WTC11 (cell line): ENCODE measurements at regions not wholly inside any gene's neighbourhood (a gene's known extent, or its start where the extent isn't known, plus 50 kb on each side); places are given as distances from the start of the nearest gene placed in this dataset.
A peak's percentile ranks its signal among the peaks of the same experiment; 100 is the strongest.

Experiments used
- ATAC-seq: fragments of 200-7000 bp; cut with Tn5 transposase; 2 replicates; pipeline ENCODE4 v1.10.0; 2021; ENCODE audit warnings: mild to moderate bottlenecking, moderate library complexity
- CTCF ChIA-PET: fragments of 300-600 bp; sonication (Branson Sonifier 250); formaldehyde crosslinking; loops from one replicate; lab custom pipeline; 2021; ENCODE audit warnings: antibody characterized with exemption; lab: Charles Lee
- POLR2A ChIA-PET: fragments of 350-600 bp; sonication (Branson Sonifier 250); formaldehyde crosslinking; loops from one replicate; lab custom pipeline; 2021; ENCODE audit warnings: antibody characterized with exemption; lab: Charles Lee
- DNase-seq: peaks from one replicate; pipeline ENCODE4 v3.0.0; 2021; ENCODE audit warnings: low spot score
- H3K27ac Mint-ChIP-seq: 2 replicates; pipeline ENCODE4 v1.8.0; 2021; ENCODE audit warnings: mixed read lengths
- H3K27me3 Mint-ChIP-seq: 2 replicates; pipeline ENCODE4 v1.8.0; 2021; ENCODE audit warnings: low read depth, mild to moderate bottlenecking, moderate library complexity, mixed read lengths
- H3K36me3 Mint-ChIP-seq: 2 replicates; pipeline ENCODE4 v1.8.0; 2021; ENCODE audit warnings: mixed read lengths
- H3K4me1 Mint-ChIP-seq: 2 replicates; pipeline ENCODE4 v1.8.0; 2022; ENCODE audit warnings: mixed read lengths
- H3K4me3 Mint-ChIP-seq: 2 replicates; pipeline ENCODE4 v1.8.0; 2021; ENCODE audit warnings: mild to moderate bottlenecking, moderate library complexity, mixed read lengths
- H3K9me3 Mint-ChIP-seq: 2 replicates; pipeline ENCODE4 v1.8.0; 2021; ENCODE audit warnings: mixed read lengths
- CREB1 ChIP-seq: sonication (generic); formaldehyde crosslinking; IDR thresholded peaks from 2 replicates; pipeline ENCODE4 v1.8.0; 2023; ENCODE audit warnings: mild to moderate bottlenecking, missing genetic modification reagents
- CREM ChIP-seq: sonication (generic); formaldehyde crosslinking; IDR thresholded peaks from 2 replicates; pipeline ENCODE4 v1.8.1; 2022; ENCODE audit warnings: mild to moderate bottlenecking, missing genetic modification reagents, moderate library complexity
- FOXP1 ChIP-seq: sonication (generic); formaldehyde crosslinking; IDR thresholded peaks from 2 replicates; pipeline ENCODE4 v1.8.0; 2022; ENCODE audit warnings: missing genetic modification reagents, mild to moderate bottlenecking, moderate library complexity, borderline replicate concordance
- GTF2I ChIP-seq: fragments of 250-450 bp; sonication (Bioruptor Pico); conservative IDR thresholded peaks from 2 replicates; pipeline ENCODE4 v1.4.0; 2021; ENCODE audit warnings: mild to moderate bottlenecking
- NFATC4 ChIP-seq: fragments of 250-450 bp; sonication (Bioruptor Pico); IDR thresholded peaks from 2 replicates; pipeline ENCODE4 v1.9.0; 2021; ENCODE audit warnings: mild to moderate bottlenecking
- NR1H2 ChIP-seq: sonication (generic); formaldehyde crosslinking; IDR thresholded peaks from 2 replicates; pipeline ENCODE4 v1.9.0; 2021; ENCODE audit warnings: mild to moderate bottlenecking, moderate library complexity, missing genetic modification reagents
- SP1 ChIP-seq: sonication (generic); formaldehyde crosslinking; conservative IDR thresholded peaks from 2 replicates; pipeline ENCODE4 v1.8.1; 2022; ENCODE audit warnings: missing genetic modification reagents
- TEAD1 ChIP-seq: sonication (generic); formaldehyde crosslinking; IDR thresholded peaks from 2 replicates; pipeline ENCODE4 v1.8.0; 2022; ENCODE audit warnings: mild to moderate bottlenecking, missing genetic modification reagents
- TP53 ChIP-seq: sonication (generic); formaldehyde crosslinking; IDR thresholded peaks from 2 replicates; pipeline ENCODE4 v1.8.1; 2023; ENCODE audit warnings: mild to moderate bottlenecking, missing genetic modification reagents
- ZBTB21 ChIP-seq: sonication (generic); formaldehyde crosslinking; IDR thresholded peaks from 2 replicates; pipeline ENCODE4 v1.8.1; 2023; ENCODE audit warnings: mild to moderate bottlenecking, missing genetic modification reagents, borderline replicate concordance
- ZNF219 ChIP-seq: sonication (generic); formaldehyde crosslinking; IDR thresholded peaks from 2 replicates; pipeline ENCODE4 v1.8.0; 2023; ENCODE audit warnings: missing genetic modification reagents, mild to moderate bottlenecking, borderline replicate concordance
- TF ChIP-seq, protein P1 (sequence below): fragments of 250-450 bp; sonication (Bioruptor Pico); conservative IDR thresholded peaks from 2 replicates; pipeline ENCODE4 v1.9.0; 2021; ENCODE audit warnings: mild to moderate bottlenecking
- TF ChIP-seq, protein P2 (sequence below): fragments of 250-450 bp; sonication (Bioruptor Pico); IDR thresholded peaks from 2 replicates; pipeline ENCODE4 v1.9.0; 2021; ENCODE audit warnings: moderate library complexity, mild to moderate bottlenecking, inconsistent platforms, borderline replicate concordance
- TF ChIP-seq, protein P3 (sequence below): sonication (generic); formaldehyde crosslinking; IDR thresholded peaks from 2 replicates; pipeline ENCODE4 v1.8.0; 2022; ENCODE audit warnings: mild to moderate bottlenecking, missing genetic modification reagents
- TF ChIP-seq, protein P4 (sequence below): sonication (generic); formaldehyde crosslinking; IDR thresholded peaks from 2 replicates; pipeline ENCODE4 v1.8.1; 2022; ENCODE audit warnings: missing genetic modification reagents, borderline replicate concordance
- TF ChIP-seq, protein P5 (sequence below): fragments of 250-450 bp; sonication (Bioruptor Pico); IDR thresholded peaks from 2 replicates; pipeline ENCODE4 v1.9.0; 2021; ENCODE audit warnings: mild to moderate bottlenecking
- TF ChIP-seq, protein P6 (sequence below): sonication (generic); formaldehyde crosslinking; IDR thresholded peaks from 2 replicates; pipeline ENCODE4 v1.8.0; 2023; ENCODE audit warnings: mild to moderate bottlenecking, missing genetic modification reagents
- TF ChIP-seq, protein P7 (sequence below): sonication (generic); formaldehyde crosslinking; IDR thresholded peaks from 2 replicates; pipeline ENCODE4 v1.8.1; 2023; ENCODE audit warnings: mild to moderate bottlenecking, moderate library complexity, missing genetic modification reagents

DNA sequence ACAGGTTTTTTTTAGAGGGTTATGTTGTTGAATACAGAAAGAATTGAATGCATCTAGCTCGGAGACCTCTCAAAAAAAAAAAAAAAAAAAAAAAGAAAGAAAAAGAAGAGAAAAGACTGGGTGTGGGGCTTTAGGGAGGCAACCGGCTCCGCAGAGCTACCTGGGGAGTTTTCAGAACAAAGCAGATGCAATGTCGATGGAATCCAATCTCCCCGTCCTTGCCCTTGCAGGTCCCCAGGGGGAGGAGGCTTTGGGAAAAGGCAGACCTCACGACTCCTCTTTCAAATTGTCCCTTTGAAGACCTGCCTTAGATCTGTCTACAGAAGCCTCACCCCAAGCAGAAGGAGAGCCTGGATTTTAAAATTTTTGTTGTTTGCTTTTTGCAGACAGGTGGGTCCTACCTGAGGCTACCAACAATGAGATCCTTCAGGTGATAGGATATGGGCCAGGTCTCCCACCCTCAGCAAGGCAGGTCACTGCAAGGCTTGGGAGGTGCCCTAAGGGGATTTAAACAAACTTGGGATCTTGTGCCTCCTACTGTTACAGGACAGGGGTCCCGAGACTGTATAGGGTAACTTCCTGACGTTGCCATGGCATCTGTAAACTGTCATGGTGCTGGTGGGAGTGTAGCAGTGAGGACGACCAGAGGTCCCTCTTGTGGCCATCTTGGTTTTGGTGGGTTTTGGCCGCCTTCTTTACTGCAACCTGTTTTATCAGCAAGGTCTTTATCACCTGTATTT lies 75.2 kb upstream of the PRKX start:
- TF ChIP-seq, protein P1, sequence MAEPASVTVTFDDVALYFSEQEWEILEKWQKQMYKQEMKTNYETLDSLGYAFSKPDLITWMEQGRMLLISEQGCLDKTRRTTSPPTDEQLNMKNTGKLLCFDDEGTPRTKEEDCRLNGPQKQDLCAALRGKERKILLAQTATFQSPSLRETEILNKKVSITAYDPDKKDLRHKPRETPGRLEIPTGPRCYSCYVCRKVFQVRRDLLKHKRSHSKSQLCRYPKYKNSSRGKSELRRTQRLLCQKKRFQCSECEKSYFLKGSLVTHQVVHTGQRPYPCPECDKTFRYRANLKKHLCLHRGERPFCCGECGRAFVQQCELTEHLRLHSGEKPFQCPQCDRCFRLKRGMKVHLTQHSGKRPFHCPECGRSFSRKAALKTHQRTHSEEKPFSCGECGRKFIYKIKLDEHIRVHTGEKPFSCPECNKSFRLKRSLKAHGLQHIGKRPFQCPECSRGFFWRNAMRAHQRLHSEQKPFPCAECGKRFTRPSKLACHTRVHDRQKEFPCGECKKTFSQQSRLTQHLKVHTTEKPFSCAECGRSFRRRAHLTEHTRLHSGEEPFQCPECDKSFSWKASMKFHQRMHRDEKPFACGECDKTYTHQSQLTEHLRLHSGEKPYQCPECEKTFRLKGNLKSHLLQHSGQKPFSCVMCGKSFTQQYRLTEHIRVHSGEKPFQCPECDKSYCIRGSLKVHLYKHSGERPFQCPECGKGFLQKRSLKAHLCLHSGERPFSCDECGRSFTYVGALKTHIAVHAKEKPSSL: no peak
- TF ChIP-seq GTF2I (no peak), SP1 (CRISPR knock-in tag) (no peak), TP53 (CRISPR knock-in tag) (no peak), NFATC4 (CRISPR knock-in tag) (no peak), FOXP1 (no peak), TEAD1 (CRISPR knock-in tag) (no peak), ZBTB21 (CRISPR knock-in tag) (no peak), CREM (CRISPR knock-in tag) (no peak), ZNF219 (no peak), NR1H2 (CRISPR knock-in tag) (no peak), CREB1 (no peak)
- TF ChIP-seq, protein P2, sequence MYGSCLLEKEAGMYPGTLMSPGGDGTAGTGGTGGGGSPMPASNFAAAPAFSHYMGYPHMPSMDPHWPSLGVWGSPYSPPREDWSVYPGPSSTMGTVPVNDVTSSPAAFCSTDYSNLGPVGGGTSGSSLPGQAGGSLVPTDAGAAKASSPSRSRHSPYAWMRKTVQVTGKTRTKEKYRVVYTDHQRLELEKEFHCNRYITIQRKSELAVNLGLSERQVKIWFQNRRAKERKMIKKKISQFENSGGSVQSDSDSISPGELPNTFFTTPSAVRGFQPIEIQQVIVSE (CRISPR knock-in tag): no peak
- TF ChIP-seq, protein P3, sequence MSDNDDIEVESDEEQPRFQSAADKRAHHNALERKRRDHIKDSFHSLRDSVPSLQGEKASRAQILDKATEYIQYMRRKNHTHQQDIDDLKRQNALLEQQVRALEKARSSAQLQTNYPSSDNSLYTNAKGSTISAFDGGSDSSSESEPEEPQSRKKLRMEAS (CRISPR knock-in tag): no peak
- TF ChIP-seq, protein P4, sequence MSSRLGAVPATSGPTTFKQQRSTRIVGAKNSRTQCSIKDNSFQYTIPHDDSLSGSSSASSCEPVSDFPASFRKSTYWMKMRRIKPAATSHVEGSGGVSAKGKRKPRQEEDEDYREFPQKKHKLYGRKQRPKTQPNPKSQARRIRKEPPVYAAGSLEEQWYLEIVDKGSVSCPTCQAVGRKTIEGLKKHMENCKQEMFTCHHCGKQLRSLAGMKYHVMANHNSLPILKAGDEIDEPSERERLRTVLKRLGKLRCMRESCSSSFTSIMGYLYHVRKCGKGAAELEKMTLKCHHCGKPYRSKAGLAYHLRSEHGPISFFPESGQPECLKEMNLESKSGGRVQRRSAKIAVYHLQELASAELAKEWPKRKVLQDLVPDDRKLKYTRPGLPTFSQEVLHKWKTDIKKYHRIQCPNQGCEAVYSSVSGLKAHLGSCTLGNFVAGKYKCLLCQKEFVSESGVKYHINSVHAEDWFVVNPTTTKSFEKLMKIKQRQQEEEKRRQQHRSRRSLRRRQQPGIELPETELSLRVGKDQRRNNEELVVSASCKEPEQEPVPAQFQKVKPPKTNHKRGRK: no peak
- TF ChIP-seq, protein P5, sequence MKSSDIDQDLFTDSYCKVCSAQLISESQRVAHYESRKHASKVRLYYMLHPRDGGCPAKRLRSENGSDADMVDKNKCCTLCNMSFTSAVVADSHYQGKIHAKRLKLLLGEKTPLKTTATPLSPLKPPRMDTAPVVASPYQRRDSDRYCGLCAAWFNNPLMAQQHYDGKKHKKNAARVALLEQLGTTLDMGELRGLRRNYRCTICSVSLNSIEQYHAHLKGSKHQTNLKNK (CRISPR knock-in tag): no peak
- TF ChIP-seq, protein P6, sequence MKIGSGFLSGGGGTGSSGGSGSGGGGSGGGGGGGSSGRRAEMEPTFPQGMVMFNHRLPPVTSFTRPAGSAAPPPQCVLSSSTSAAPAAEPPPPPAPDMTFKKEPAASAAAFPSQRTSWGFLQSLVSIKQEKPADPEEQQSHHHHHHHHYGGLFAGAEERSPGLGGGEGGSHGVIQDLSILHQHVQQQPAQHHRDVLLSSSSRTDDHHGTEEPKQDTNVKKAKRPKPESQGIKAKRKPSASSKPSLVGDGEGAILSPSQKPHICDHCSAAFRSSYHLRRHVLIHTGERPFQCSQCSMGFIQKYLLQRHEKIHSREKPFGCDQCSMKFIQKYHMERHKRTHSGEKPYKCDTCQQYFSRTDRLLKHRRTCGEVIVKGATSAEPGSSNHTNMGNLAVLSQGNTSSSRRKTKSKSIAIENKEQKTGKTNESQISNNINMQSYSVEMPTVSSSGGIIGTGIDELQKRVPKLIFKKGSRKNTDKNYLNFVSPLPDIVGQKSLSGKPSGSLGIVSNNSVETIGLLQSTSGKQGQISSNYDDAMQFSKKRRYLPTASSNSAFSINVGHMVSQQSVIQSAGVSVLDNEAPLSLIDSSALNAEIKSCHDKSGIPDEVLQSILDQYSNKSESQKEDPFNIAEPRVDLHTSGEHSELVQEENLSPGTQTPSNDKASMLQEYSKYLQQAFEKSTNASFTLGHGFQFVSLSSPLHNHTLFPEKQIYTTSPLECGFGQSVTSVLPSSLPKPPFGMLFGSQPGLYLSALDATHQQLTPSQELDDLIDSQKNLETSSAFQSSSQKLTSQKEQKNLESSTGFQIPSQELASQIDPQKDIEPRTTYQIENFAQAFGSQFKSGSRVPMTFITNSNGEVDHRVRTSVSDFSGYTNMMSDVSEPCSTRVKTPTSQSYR (CRISPR knock-in tag): no peak
- TF ChIP-seq, protein P7, sequence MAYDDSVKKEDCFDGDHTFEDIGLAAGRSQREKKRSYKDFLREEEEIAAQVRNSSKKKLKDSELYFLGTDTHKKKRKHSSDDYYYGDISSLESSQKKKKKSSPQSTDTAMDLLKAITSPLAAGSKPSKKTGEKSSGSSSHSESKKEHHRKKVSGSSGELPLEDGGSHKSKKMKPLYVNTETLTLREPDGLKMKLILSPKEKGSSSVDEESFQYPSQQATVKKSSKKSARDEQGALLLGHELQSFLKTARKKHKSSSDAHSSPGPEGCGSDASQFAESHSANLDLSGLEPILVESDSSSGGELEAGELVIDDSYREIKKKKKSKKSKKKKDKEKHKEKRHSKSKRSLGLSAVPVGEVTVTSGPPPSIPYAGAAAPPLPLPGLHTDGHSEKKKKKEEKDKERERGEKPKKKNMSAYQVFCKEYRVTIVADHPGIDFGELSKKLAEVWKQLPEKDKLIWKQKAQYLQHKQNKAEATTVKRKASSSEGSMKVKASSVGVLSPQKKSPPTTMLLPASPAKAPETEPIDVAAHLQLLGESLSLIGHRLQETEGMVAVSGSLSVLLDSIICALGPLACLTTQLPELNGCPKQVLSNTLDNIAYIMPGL (CRISPR knock-in tag): no peak
- ChIA-PET CTCF (interaction anchor here (0.7 to 1.5 kb wide), 4 partner anchors 21 to 206 kb away, joined by 3 to 7 read pairs (median 4); no protein-coding TSS in a partner anchor), POLR2A (interaction anchor here (0.7 kb wide), 1 partner anchor 26 kb away, joined by 3 read pairs; no protein-coding TSS in a partner anchor)
- H3K36me3 Mint-ChIP-seq: no peaks in the 10 kb centered on the region
- no peak overlapping the region for H3K27ac Mint-ChIP-seq
- H3K4me3 Mint-ChIP-seq: peak overlapping the region; percentile 61
- peak; percentile 22 for DNase-seq
- H3K9me3 Mint-ChIP-seq: no peaks in the 10 kb centered on the region
- no peaks in the 10 kb centered on the region for H3K27me3 Mint-ChIP-seq
- peaks cover 16% of the 10 kb centered on the region for H3K4me1 Mint-ChIP-seq
- ATAC-seq: peak; percentile 82
